Muscle of leg (tissue), 3 donors: ENCODE measurements at regions not wholly inside any gene's neighbourhood (a gene's known extent, or its start where the extent isn't known, plus 50 kb on each side); places are given as distances from the start of the nearest gene placed in this dataset.
"Not testable (repeated sequence)": the region's sequence is repeated elsewhere in the genome, so short reads cannot be mapped to it uniquely, and the experiment has no call there.

ENCODE experiments used
- DNase-seq: peaks from one replicate; pipeline ENCODE4 v3.0.0; 2013
- H3K27ac ChIP-seq: one replicate; pipeline ENCODE4 v1.5.1; 2013; ENCODE audit warnings: mild to moderate bottlenecking, low read length, control low read depth
- H3K27me3 ChIP-seq: one replicate; pipeline ENCODE4 v1.6.1; 2013; ENCODE audit warnings: low read length; ENCODE audit not compliant: control insufficient read depth, insufficient read depth
- H3K36me3 ChIP-seq: one replicate; pipeline ENCODE4 v1.6.1; 2013; ENCODE audit warnings: low read length; ENCODE audit not compliant: control insufficient read depth, insufficient read depth
- H3K4me1 ChIP-seq: one replicate; pipeline ENCODE4 v1.6.1; 2013; ENCODE audit warnings: low read length; ENCODE audit not compliant: control insufficient read depth, insufficient read depth
- H3K4me3 ChIP-seq: one replicate; pipeline ENCODE4 v1.5.1; 2013; ENCODE audit warnings: low read length, control low read depth
- H3K9me3 ChIP-seq: replicated peaks from 2 replicates; pipeline ENCODE4 v1.6.1; 2013; ENCODE audit warnings: low read depth, low read length; ENCODE audit not compliant: control insufficient read depth
- WGBS: methylation state at CpG from one replicate; pipeline ENCODE4 v1.1.5; 2013; ENCODE audit warnings: missing lambda C conversion rate; ENCODE audit not compliant: insufficient coverage; 5-methylcytosine and 5-hydroxymethylcytosine counted together

GRCh38 chr6:3530515-3530914, 73.7 kb upstream of the SLC22A23 start:
- no peak for DNase-seq
- no peaks in the 10 kb centered on the region for H3K9me3 ChIP-seq
- H3K36me3 ChIP-seq = no peaks in the 10 kb centered on the region
- H3K4me1 ChIP-seq = no peaks in the 10 kb centered on the region
- WGBS = 88% methylated on average over 10 of the region's 10 CpGs
- no peak overlapping the region for H3K4me3 ChIP-seq
- peaks cover 7% of the 10 kb centered on the region for H3K27me3 ChIP-seq
- no peak overlapping the region for H3K27ac ChIP-seq

GRCh38 chr6:3529721-3530120, 72.9 kb upstream of the SLC22A23 start:
- no peak overlapping the region for H3K4me3 ChIP-seq
- no peaks in the 10 kb centered on the region for H3K9me3 ChIP-seq
- no peaks in the 10 kb centered on the region for H3K36me3 ChIP-seq
- H3K27me3 ChIP-seq = peaks cover 4% of the 10 kb centered on the region
- no peaks in the 10 kb centered on the region for H3K4me1 ChIP-seq
- no peak for DNase-seq
- WGBS = 95% methylated on average over 2 of the region's 3 CpGs
- H3K27ac ChIP-seq = no peak overlapping the region

GRCh38 chr6:3529232-3529631, 72.4 kb upstream of the SLC22A23 start:
- H3K36me3 ChIP-seq = no peaks in the 10 kb centered on the region
- H3K27me3 ChIP-seq = peaks cover 4% of the 10 kb centered on the region
- no peaks in the 10 kb centered on the region for H3K4me1 ChIP-seq
- H3K9me3 ChIP-seq = no peaks in the 10 kb centered on the region
- H3K4me3 ChIP-seq = no peak overlapping the region
- WGBS = 95% methylated on average over 2 of the region's 7 CpGs
- DNase-seq = no peak
- no peak overlapping the region for H3K27ac ChIP-seq

- not testable (repeated sequence) for H3K4me1 ChIP-seq, H3K36me3 ChIP-seq, H3K9me3 ChIP-seq, H3K27ac ChIP-seq, DNase-seq, H3K4me3 ChIP-seq, H3K27me3 ChIP-seq
- 80% methylated on average over 1 of the region's 7 CpGs for WGBS
Measured at GRCh38 chr6:3528081-3528671, 71.3 kb upstream of the SLC22A23 start.

- Histone ChIP-seq H3K4me3 (no peak overlapping the region), H3K27me3 (peaks cover 9% of the 10 kb centered on the region), H3K9me3 (no peaks in the 10 kb centered on the region), H3K4me1 (no peaks in the 10 kb centered on the region), H3K27ac (no peak overlapping the region), H3K36me3 (no peaks in the 10 kb centered on the region)
- WGBS = 60% methylated on average over 2 of the region's 4 CpGs
- no peak for DNase-seq
Measured at GRCh38 chr6:3527651-3527977, 70.8 kb upstream of the SLC22A23 start.

- DNase-seq = no peak
- H3K27me3 ChIP-seq = peaks cover 5% of the 10 kb centered on the region
- 57% methylated on average over 5 of the region's 12 CpGs for WGBS
Measured at GRCh38 chr6:3526962-3527650, 70.3 kb upstream of the SLC22A23 start.

GRCh38 chr6:3525915-3526314, 69.1 kb upstream of the SLC22A23 start:
- H3K4me1 ChIP-seq = no peaks in the 10 kb centered on the region
- no peaks in the 10 kb centered on the region for H3K9me3 ChIP-seq
- DNase-seq = no peak
- no peak overlapping the region for H3K27ac ChIP-seq
- peaks cover 5% of the 10 kb centered on the region for H3K27me3 ChIP-seq
- no peak overlapping the region for H3K4me3 ChIP-seq
- H3K36me3 ChIP-seq = no peaks in the 10 kb centered on the region
- 79% methylated on average over 6 of the region's 6 CpGs for WGBS

More at GRCh38 chr6:3526962-3527650, 70.3 kb upstream of the SLC22A23 start:
- Histone ChIP-seq H3K4me3 (no peak overlapping the region), H3K4me1 (no peaks in the 10 kb centered on the region), H3K27ac (no peak overlapping the region), H3K9me3 (no peaks in the 10 kb centered on the region), H3K36me3 (no peaks in the 10 kb centered on the region)

- H3K27me3 ChIP-seq = peaks cover 5% of the 10 kb centered on the region
- WGBS = 86% methylated on average over 1 of the region's 2 CpGs
- DNase-seq = no peak
- H3K9me3 ChIP-seq = no peaks in the 10 kb centered on the region
- no peak overlapping the region for H3K4me3 ChIP-seq
- H3K36me3 ChIP-seq = no peaks in the 10 kb centered on the region
- H3K27ac ChIP-seq = no peak overlapping the region
- no peaks in the 10 kb centered on the region for H3K4me1 ChIP-seq
Measured at GRCh38 chr6:3524456-3524855, 67.6 kb upstream of the SLC22A23 start.

GRCh38 chr6:3523966-3524365, 67.1 kb upstream of the SLC22A23 start:
- WGBS = 76% methylated on average over 6 of the region's 7 CpGs
- no peaks in the 10 kb centered on the region for H3K9me3 ChIP-seq
- H3K4me1 ChIP-seq = peaks cover under 1% of the 10 kb centered on the region
- no peak overlapping the region for H3K4me3 ChIP-seq
- H3K36me3 ChIP-seq = no peaks in the 10 kb centered on the region
- no peak overlapping the region for H3K27ac ChIP-seq
- H3K27me3 ChIP-seq = peaks cover 5% of the 10 kb centered on the region
- no peak for DNase-seq

GRCh38 chr6:3523271-3523670, 66.4 kb upstream of the SLC22A23 start:
- no peaks in the 10 kb centered on the region for H3K9me3 ChIP-seq
- peaks cover 8% of the 10 kb centered on the region for H3K4me1 ChIP-seq
- DNase-seq = no peak
- H3K4me3 ChIP-seq = no peak overlapping the region
- H3K27ac ChIP-seq = no peak overlapping the region
- H3K27me3 ChIP-seq = peaks cover 5% of the 10 kb centered on the region
- WGBS = 45% methylated on average over 4 of the region's 5 CpGs
- no peaks in the 10 kb centered on the region for H3K36me3 ChIP-seq
